Lower leg skin (tissue), 3 donors: ENCODE measurements at regions not wholly inside any gene's neighbourhood (a gene's known extent, or its start where the extent isn't known, plus 50 kb on each side); places are given as distances from the start of the nearest gene placed in this dataset.

Experiments
- CTCF ChIP-seq, 3 donors: fragments of 450-650 bp; IDR thresholded peaks; one replicate each; pipeline ENCODE4 v1.5.1; 2016; ENCODE audit warnings: antibody characterized with exemption in 3 of 3, mild to moderate bottlenecking in 3 of 3, moderate library complexity in 2 of 3
- POLR2A ChIP-seq, 2 donors: fragments of 450-650 bp; IDR thresholded peaks; one replicate each; pipeline ENCODE4 v1.6.1; 2016 to 2017; ENCODE audit warnings: antibody characterized with exemption in 2 of 2, mild to moderate bottlenecking in 1 of 2, moderate library complexity in 1 of 2

- TF ChIP-seq CTCF (IDR thresholded peaks at IDR 0.05), result no peak
- TF ChIP-seq POLR2A (IDR thresholded peaks at IDR 0.05), result no peak
Measured at GRCh38 chr5:173710528-173710927, 94.1 kb upstream of the BOD1 start.
